HEK293 (cell line): ENCODE measurements at regions not wholly inside any gene's neighbourhood (a gene's known extent, or its start where the extent isn't known, plus 50 kb on each side); places are given as distances from the start of the nearest gene placed in this dataset.

Experiments
- CTCF ChIP-seq: fragments of 450-650 bp; formaldehyde crosslinking; IDR thresholded peaks from 2 replicates; pipeline ENCODE4 v1.5.1; 2016; ENCODE audit warnings: missing biosample characterization, missing genetic modification characterization
- PRDM1 ChIP-seq: fragments of 450-650 bp; formaldehyde crosslinking; IDR thresholded peaks from 2 replicates; pipeline ENCODE4; 2016; ENCODE audit warnings: missing biosample characterization, missing genetic modification characterization
- SP7 ChIP-seq: fragments of 450-650 bp; formaldehyde crosslinking; IDR thresholded peaks from 2 replicates; pipeline ENCODE4 v1.5.1; 2016; ENCODE audit warnings: missing biosample characterization, missing genetic modification characterization
- YY1 ChIP-seq: fragments of 450-650 bp; formaldehyde crosslinking; IDR thresholded peaks from 2 replicates; pipeline ENCODE4 v1.5.1; 2018; ENCODE audit warnings: missing biosample characterization, missing genetic modification characterization
- ZNF132 ChIP-seq: fragments of 450-650 bp; formaldehyde crosslinking; IDR thresholded peaks from 2 replicates; pipeline ENCODE4 v1.5.1; 2017; ENCODE audit warnings: missing biosample characterization, missing genetic modification characterization, borderline replicate concordance
- ZNF248 ChIP-seq: fragments of 450-650 bp; formaldehyde crosslinking; IDR thresholded peaks from 2 replicates; pipeline ENCODE4 v1.5.1; 2017; ENCODE audit warnings: missing biosample characterization, missing genetic modification characterization
- ZNF529 ChIP-seq: fragments of 450-650 bp; formaldehyde crosslinking; IDR thresholded peaks from 2 replicates; pipeline ENCODE4 v1.5.1; 2017; ENCODE audit warnings: missing genetic modification characterization, missing biosample characterization; ENCODE audit not compliant: insufficient replicate concordance
- ZNF830 ChIP-seq: fragments of 450-650 bp; IDR thresholded peaks from 2 replicates; pipeline ENCODE4 v1.5.0; 2018; ENCODE audit warnings: missing biosample characterization, missing genetic modification characterization, low read depth, mild to moderate bottlenecking, moderate library complexity

DNA sequence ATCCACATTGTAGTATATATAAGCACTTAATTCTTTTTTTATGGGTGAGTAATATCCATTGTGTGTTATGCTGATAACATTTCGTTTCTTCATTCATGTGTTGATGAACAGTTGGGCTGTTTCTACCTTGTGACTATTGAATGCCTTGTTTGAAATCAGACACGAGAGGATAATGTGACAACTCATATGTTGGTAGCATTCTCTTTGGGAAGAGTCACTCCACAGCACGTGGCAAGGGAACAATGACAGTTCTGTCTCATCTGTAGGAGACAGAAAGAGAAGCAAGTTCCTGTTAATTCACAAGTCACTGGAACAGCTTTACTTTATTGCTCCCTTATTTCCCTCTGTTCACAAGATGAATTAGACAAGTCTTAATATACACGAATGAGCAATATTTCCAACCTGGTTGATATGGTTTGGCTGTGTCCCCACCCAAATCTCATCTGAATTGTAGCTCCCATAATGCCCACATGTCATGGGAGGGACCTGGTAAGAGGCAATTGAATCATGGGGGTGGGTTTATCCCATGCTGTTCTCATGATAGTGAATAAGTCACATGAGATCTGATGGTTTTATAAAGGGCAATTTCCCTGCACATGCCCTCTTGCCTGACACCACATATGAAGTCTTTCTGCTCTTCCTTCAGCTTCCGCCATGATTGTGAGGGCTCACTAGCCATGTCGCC lies 125.3 kb downstream of the SEC23IP start:
- no peak for TF ChIP-seq ZNF248
- TF ChIP-seq CTCF: no peak
- TF ChIP-seq SP7 (tag by site-specific recombination): no peak
- no peak for TF ChIP-seq YY1
- no peak for TF ChIP-seq ZNF529 (tag by site-specific recombination)
- no peak for TF ChIP-seq ZNF830 (tag by site-specific recombination)
- no peak for TF ChIP-seq PRDM1 (tag by site-specific recombination)
- no peak for TF ChIP-seq ZNF132
